CD8-positive, alpha-beta memory T cell (primary cell): ENCODE measurements at regions not wholly inside any gene's neighbourhood (a gene's known extent, or its start where the extent isn't known, plus 50 kb on each side); places are given as distances from the start of the nearest gene placed in this dataset.

Source experiments
- CTCF ChIA-PET: fragments of 350-600 bp; sonication (Branson Sonifier 250); formaldehyde crosslinking; loops from one replicate; lab custom pipeline; 2021; ENCODE audit warnings: antibody characterized with exemption; lab: Charles Lee
- POLR2A ChIA-PET: fragments of 350-600 bp; sonication (Branson Sonifier 250); formaldehyde crosslinking; loops from one replicate; lab custom pipeline; 2021; ENCODE audit warnings: antibody characterized with exemption; lab: Charles Lee
- DNase-seq, 5 donors: peaks; one replicate each; pipeline versions ENCODE4 v3.0.0 to v3.0.0-alpha.2; 2020 to 2022; ENCODE audit warnings: mixed read lengths in 1 of 5
- H3K27ac ChIP-seq: one replicate; pipeline ENCODE4 v1.7.0; 2013; ENCODE audit warnings: low read depth, mild to moderate bottlenecking, low read length, moderate library complexity
- H3K27me3 ChIP-seq: 2 replicates; pipeline ENCODE4 v1.7.0; 2013; ENCODE audit warnings: low read length, mild to moderate bottlenecking; ENCODE audit not compliant: insufficient read depth, poor library complexity, severe bottlenecking
- H3K36me3 ChIP-seq: 2 replicates; pipeline ENCODE4 v1.7.0; 2013; ENCODE audit warnings: mild to moderate bottlenecking, low read length, moderate library complexity; ENCODE audit not compliant: insufficient read depth
- H3K4me1 ChIP-seq: 2 replicates; pipeline ENCODE4 v1.7.0; 2013; ENCODE audit warnings: mild to moderate bottlenecking, low read length, moderate library complexity; ENCODE audit not compliant: insufficient read depth
- H3K4me3 ChIP-seq: 2 replicates; pipeline ENCODE4 v1.7.0; 2013; ENCODE audit warnings: mild to moderate bottlenecking, low read length
- H3K9me3 ChIP-seq: 2 replicates; pipeline ENCODE4 v1.7.0; 2013; ENCODE audit warnings: mild to moderate bottlenecking, low read length
- H3K27ac Mint-ChIP-seq, 8 donors: one replicate each; pipeline ENCODE4 v1.8.0; 2020 to 2021; ENCODE audit warnings: mixed read lengths in 8 of 8, mild to moderate bottlenecking in 6 of 8, inconsistent platforms in 3 of 8, moderate library complexity in 3 of 8
- H3K27me3 Mint-ChIP-seq, 2 donors: one replicate each; pipeline ENCODE4 v1.8.0; 2020 to 2021; ENCODE audit warnings: mixed read lengths in 2 of 2, mild to moderate bottlenecking in 1 of 2, moderate library complexity in 1 of 2
- H3K36me3 Mint-ChIP-seq, 3 donors: one replicate each; pipeline ENCODE4 v1.8.0; 2020 to 2021; ENCODE audit warnings: mixed read lengths in 3 of 3, inconsistent platforms in 1 of 3, mild to moderate bottlenecking in 1 of 3
- H3K4me1 Mint-ChIP-seq, 3 donors: one replicate each; pipeline ENCODE4 v1.8.0; 2020 to 2021; ENCODE audit warnings: mixed read lengths in 3 of 3, inconsistent platforms in 1 of 3, mild to moderate bottlenecking in 1 of 3
- H3K4me3 Mint-ChIP-seq, 7 donors: one replicate each; pipeline ENCODE4 v1.8.0; 2020 to 2021; ENCODE audit warnings: mixed read lengths in 7 of 7, mild to moderate bottlenecking in 6 of 7, moderate library complexity in 4 of 7, inconsistent platforms in 2 of 7
- H3K9me3 Mint-ChIP-seq, 5 donors: one replicate each; pipeline ENCODE4 v1.8.0; 2020 to 2022; ENCODE audit warnings: mixed read lengths in 5 of 5, mild to moderate bottlenecking in 3 of 5, moderate library complexity in 2 of 5, inconsistent platforms in 1 of 5

DNA sequence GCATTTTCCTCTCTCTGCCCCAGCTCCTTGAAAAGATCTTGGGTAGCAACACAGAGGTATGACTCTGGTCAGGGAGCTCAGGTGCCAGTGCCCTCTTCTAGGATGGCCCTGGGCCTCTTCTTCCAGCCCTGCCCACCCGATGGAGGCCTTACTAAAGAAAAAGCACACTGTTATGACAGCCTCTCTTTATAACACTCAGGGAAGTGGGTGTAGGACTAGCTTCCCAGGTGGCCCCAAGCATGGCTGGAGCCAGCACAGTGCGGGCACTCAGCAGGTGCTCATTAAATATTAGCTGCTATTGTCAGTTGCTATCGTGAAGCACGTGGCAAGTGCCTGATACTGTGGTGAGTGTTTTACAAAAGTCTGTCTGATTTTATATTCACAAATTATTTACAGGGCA is 127.2 kb upstream of the B3GAT1 start:
- Mint-ChIP-seq H3K36me3 (no peaks in the 10 kb centered on the region), H3K27me3 (peaks cover 8 to 36% of the 10 kb centered on the region in 2 donors), H3K27ac (no peak overlapping the region), H3K9me3 (no peaks in the 10 kb centered on the region), H3K4me1 (peaks cover 0 to 1% (median 0%) of the 10 kb centered on the region in 3 donors), H3K4me3 (no peak overlapping the region)
- Histone ChIP-seq H3K4me3 (no peak overlapping the region), H3K4me1 (no peaks in the 10 kb centered on the region), H3K36me3 (no peaks in the 10 kb centered on the region), H3K9me3 (no peaks in the 10 kb centered on the region), H3K27ac (no peak overlapping the region), H3K27me3 (peaks cover 7% of the 10 kb centered on the region)
- no peak for DNase-seq
- POLR2A ChIA-PET, result no interaction called here
- CTCF ChIA-PET, result no interaction called here

DNA sequence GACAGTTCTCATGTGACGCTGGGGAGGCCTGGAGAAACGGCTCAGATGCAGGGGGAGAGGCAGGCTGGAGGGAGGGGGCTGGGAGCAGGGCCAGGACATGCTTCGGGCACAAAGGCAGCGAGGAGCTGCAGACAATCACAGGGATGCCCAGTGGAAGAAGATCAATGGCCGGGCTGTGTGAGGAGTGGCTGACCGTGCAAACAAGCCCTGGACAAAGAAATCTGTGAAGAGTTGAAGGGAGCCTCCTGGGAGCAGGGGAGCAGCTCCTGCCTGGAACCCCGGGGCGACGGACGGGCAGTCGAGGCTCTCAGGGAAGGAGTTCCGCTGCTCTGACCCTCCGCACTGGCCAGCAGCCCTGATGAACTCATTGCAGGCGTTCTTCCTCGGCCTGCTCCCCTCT is 126.7 kb upstream of the B3GAT1 start:
- Mint-ChIP-seq H3K36me3 (no peaks in the 10 kb centered on the region), H3K9me3 (no peaks in the 10 kb centered on the region), H3K27ac (no peak overlapping the region), H3K4me1 (peaks cover 0 to 1% (median 0%) of the 10 kb centered on the region in 3 donors), H3K4me3 (no peak overlapping the region), H3K27me3 (peaks cover 8 to 36% of the 10 kb centered on the region in 2 donors)
- H3K27me3 ChIP-seq, result peaks cover 7% of the 10 kb centered on the region
- DNase-seq, result no peak
- no peaks in the 10 kb centered on the region for H3K9me3 ChIP-seq
- no peaks in the 10 kb centered on the region for H3K36me3 ChIP-seq
- H3K27ac ChIP-seq, result no peak overlapping the region
- POLR2A ChIA-PET, result no interaction called here
- no peaks in the 10 kb centered on the region for H3K4me1 ChIP-seq
- no peak overlapping the region for H3K4me3 ChIP-seq
- CTCF ChIA-PET, result no interaction called here

DNA sequence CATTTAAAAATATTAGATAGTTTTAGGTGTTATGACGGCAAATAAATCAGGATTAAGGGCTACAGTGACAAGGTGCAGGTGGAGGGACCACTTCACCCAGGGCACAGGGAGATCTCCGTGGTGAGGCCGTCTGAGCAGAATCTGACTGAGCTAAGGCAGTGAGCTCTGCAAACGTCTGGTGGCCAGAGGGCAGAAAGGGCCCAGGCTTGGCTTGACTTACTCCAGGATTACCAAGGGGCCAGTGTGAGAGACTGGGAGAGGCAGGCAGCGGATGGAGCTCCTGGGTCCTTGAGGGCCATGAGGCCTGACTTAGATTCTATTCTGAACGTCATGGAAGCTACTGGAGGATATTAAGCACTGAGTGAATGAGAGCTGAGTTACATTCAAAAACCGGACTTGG is 125.9 kb upstream of the B3GAT1 start:
- Mint-ChIP-seq H3K27me3 (peaks cover 8 to 36% of the 10 kb centered on the region in 2 donors), H3K27ac (no peak overlapping the region), H3K9me3 (no peaks in the 10 kb centered on the region), H3K4me1 (peaks cover 0 to 1% (median 0%) of the 10 kb centered on the region in 3 donors), H3K36me3 (no peaks in the 10 kb centered on the region), H3K4me3 (no peak overlapping the region)
- POLR2A ChIA-PET, result no interaction called here
- H3K4me1 ChIP-seq, result no peaks in the 10 kb centered on the region
- H3K9me3 ChIP-seq, result no peaks in the 10 kb centered on the region
- H3K27ac ChIP-seq, result no peak overlapping the region
- CTCF ChIA-PET, result no interaction called here
- H3K4me3 ChIP-seq, result no peak overlapping the region
- H3K27me3 ChIP-seq, result peaks cover 7% of the 10 kb centered on the region
- H3K36me3 ChIP-seq, result no peaks in the 10 kb centered on the region
- DNase-seq, result no peak

DNA sequence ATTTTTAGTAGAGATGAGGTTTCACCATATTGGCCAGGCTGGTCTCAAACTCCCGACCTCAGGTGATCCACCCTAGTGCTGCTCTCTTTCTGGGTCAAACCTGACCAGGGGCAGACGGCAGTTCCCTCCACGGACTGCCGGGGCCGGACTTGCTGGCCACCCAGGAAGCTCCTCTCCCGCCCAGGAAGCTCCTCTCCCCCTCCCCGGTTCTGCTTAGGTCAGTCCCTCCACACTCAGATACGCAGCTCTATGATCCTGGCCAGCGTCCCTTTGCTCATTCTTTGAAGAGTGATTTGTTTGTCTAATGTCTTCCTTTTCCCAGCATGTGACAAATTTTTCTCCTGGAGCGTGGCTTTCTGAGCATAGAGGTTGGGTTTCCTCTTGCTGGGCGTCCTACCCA is 125.3 kb upstream of the B3GAT1 start:
- no peaks in the 10 kb centered on the region for H3K9me3 ChIP-seq
- H3K27me3 Mint-ChIP-seq, result peaks cover 8 to 35% of the 10 kb centered on the region in 2 donors
- no peaks in the 10 kb centered on the region for H3K4me1 ChIP-seq
- no peaks in the 10 kb centered on the region for H3K36me3 ChIP-seq
- no peak overlapping the region for H3K27ac ChIP-seq
- DNase-seq, result no peak
- H3K4me3 ChIP-seq, result no peak overlapping the region
- no peak overlapping the region for H3K4me3 Mint-ChIP-seq
- peaks cover 7% of the 10 kb centered on the region for H3K27me3 ChIP-seq
- peaks cover 0 to 1% (median 0%) of the 10 kb centered on the region in 3 donors for H3K4me1 Mint-ChIP-seq
- ChIA-PET CTCF (no interaction called here), POLR2A (no interaction called here)
- H3K27ac Mint-ChIP-seq, result no peak overlapping the region
- no peaks in the 10 kb centered on the region for H3K36me3 Mint-ChIP-seq
- H3K9me3 Mint-ChIP-seq, result no peaks in the 10 kb centered on the region

DNA sequence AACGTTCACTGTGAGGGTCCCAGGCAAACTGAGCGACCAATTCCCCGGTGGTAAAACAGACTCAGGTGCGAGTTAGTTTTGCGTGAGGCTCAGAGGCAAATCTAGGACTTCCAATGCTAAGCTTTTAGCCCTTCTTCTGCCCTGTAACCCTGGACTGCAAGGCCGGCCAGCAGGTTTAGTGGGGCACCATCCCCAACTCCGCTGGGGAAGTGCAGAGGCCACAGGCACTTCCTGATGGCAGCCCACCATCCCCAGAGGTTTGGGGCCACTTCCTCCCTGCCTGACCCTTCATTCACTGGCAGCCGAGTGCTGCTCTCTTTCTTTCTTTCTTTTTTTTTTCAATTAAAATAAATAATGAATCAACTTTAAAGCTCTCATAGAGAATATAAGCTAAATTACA is 124.6 kb upstream of the B3GAT1 start:
- CTCF ChIA-PET, result no interaction called here
- DNase-seq, result no peak
- H3K36me3 Mint-ChIP-seq, result no peaks in the 10 kb centered on the region
- POLR2A ChIA-PET, result no interaction called here
- Histone ChIP-seq H3K4me1 (no peaks in the 10 kb centered on the region), H3K27ac (no peak overlapping the region), H3K4me3 (no peak overlapping the region), H3K36me3 (no peaks in the 10 kb centered on the region), H3K9me3 (no peaks in the 10 kb centered on the region), H3K27me3 (peaks cover 7% of the 10 kb centered on the region)
- H3K9me3 Mint-ChIP-seq, result no peaks in the 10 kb centered on the region
- no peak overlapping the region for H3K4me3 Mint-ChIP-seq
- no peak overlapping the region for H3K27ac Mint-ChIP-seq
- peaks cover 0 to 1% (median 0%) of the 10 kb centered on the region in 3 donors for H3K4me1 Mint-ChIP-seq
- peaks cover 10 to 31% of the 10 kb centered on the region in 2 donors for H3K27me3 Mint-ChIP-seq

DNA sequence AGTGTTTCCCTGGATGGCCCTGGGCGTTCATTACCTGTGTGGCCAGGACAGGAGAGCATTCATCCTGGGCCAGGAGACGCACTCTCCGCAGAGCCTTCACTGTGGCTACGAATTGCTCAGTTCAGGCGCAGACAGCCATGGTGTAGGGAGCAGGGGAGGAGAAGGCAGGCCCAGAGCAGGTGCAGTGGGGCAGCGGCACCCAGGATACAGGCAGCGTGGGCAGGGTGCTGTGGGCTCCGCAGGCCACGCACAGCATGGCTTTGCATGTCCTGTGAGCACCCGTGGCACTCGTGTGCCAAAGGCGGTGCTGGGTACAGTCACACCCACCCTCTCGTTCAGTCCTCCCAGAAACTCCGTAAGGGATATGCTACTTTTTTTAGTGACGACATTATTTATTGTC is 124.2 kb upstream of the B3GAT1 start:
- H3K36me3 Mint-ChIP-seq, result no peaks in the 10 kb centered on the region
- H3K4me1 Mint-ChIP-seq, result peaks cover 0 to 1% (median 0%) of the 10 kb centered on the region in 3 donors
- CTCF ChIA-PET, result no interaction called here
- no peaks in the 10 kb centered on the region for H3K36me3 ChIP-seq
- H3K9me3 ChIP-seq, result no peaks in the 10 kb centered on the region
- no peak overlapping the region for H3K27ac ChIP-seq
- H3K4me1 ChIP-seq, result no peaks in the 10 kb centered on the region
- POLR2A ChIA-PET, result no interaction called here
- H3K4me3 Mint-ChIP-seq, result no peak overlapping the region
- no peak overlapping the region for H3K4me3 ChIP-seq
- H3K27me3 Mint-ChIP-seq, result peaks cover 10 to 29% of the 10 kb centered on the region in 2 donors
- H3K27me3 ChIP-seq, result peaks cover 7% of the 10 kb centered on the region
- DNase-seq, result no peak
- no peak overlapping the region for H3K27ac Mint-ChIP-seq
- H3K9me3 Mint-ChIP-seq, result no peaks in the 10 kb centered on the region

DNA sequence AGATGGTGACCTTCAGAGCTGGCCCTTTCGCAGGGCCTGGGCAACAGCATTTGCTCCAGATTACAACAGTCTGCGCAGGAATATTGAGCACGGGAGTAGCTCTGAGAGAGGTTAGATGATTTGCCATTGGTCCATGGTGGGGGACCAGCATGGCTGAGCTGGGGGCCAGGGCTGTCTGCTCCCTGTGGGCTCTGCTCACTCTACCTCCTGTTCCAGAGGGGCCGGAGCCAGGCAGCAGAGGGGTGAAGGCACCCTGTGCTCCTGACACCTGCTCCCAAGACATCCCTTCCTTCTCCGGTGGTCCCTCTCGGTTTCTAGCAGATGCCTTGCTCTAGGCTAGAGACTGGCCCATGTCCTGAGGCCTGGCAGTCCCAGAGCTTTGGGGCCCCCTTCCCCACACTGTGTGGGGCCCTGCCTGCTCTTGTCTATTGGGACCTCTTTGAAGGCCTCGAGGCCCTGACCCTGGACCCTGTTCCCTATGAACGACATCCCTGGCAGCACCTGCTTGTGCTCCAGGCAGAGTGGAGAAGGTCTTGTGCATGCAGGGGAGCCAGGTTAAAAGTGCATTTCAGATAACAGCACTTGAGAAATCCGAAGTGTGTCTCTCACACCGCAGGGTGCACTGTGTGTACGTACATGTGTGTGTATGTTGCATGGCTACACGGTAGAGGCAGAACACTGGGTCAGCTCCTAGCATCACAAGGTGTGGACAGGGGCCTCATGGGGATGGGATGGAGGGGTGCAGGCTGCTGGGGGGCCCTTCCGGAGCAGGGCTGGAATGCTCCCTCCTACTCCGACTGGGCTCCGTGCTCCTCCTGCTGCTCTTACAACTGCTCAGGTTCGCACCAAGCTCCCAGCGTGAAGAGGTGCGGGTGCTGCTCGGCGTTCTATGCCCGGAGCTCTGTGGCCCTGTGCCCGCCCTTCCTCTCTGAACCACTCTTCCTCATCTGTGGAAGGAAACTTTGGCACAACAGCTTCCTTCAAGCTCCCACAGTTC is 123.3 kb upstream of the B3GAT1 start:
- Histone ChIP-seq H3K27ac (no peak overlapping the region), H3K36me3 (no peaks in the 10 kb centered on the region), H3K4me1 (no peaks in the 10 kb centered on the region), H3K9me3 (no peaks in the 10 kb centered on the region), H3K4me3 (no peak overlapping the region), H3K27me3 (peaks cover 7% of the 10 kb centered on the region)
- ChIA-PET CTCF (no interaction called here), POLR2A (no interaction called here)
- no peak overlapping the region for H3K27ac Mint-ChIP-seq
- peaks cover 14 to 32% of the 10 kb centered on the region in 2 donors for H3K27me3 Mint-ChIP-seq
- no peaks in the 10 kb centered on the region for H3K36me3 Mint-ChIP-seq
- DNase-seq, result no peak
- H3K4me3 Mint-ChIP-seq, result no peak overlapping the region
- no peaks in the 10 kb centered on the region for H3K9me3 Mint-ChIP-seq
- H3K4me1 Mint-ChIP-seq, result peaks cover 0 to 1% (median 0%) of the 10 kb centered on the region in 3 donors

DNA sequence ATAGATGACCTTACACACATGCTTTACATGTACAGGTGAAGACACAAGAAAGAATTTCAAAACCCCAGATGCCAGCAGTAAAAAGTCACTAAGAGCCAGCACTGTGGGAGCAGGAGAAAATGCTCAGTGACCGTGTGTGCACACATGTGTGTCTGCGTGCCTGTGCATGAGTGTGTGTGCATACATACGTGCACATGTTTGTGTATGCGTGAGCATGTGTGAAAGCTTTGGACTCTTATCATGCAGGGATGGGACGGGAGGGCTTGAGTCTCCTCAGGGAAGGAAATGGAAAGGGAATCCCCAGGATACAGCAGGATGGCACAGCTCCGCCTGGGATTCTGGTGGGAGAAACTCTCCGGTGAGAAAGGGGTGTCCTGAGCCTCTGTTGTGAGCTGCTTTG is 121.5 kb upstream of the B3GAT1 start:
- H3K9me3 Mint-ChIP-seq, result no peaks in the 10 kb centered on the region
- H3K27ac ChIP-seq, result no peak overlapping the region
- POLR2A ChIA-PET, result no interaction called here
- CTCF ChIA-PET, result no interaction called here
- no peaks in the 10 kb centered on the region for H3K36me3 ChIP-seq
- no peaks in the 10 kb centered on the region for H3K36me3 Mint-ChIP-seq
- H3K27ac Mint-ChIP-seq, result no peak overlapping the region
- peaks cover 0 to 1% (median 0%) of the 10 kb centered on the region in 3 donors for H3K4me1 Mint-ChIP-seq
- no peaks in the 10 kb centered on the region for H3K9me3 ChIP-seq
- H3K27me3 ChIP-seq, result peaks cover 7% of the 10 kb centered on the region
- no peak overlapping the region for H3K4me3 Mint-ChIP-seq
- H3K4me3 ChIP-seq, result no peak overlapping the region
- DNase-seq, result no peak
- peaks cover 14 to 32% of the 10 kb centered on the region in 2 donors for H3K27me3 Mint-ChIP-seq
- H3K4me1 ChIP-seq, result no peaks in the 10 kb centered on the region
